MM.1S (cell line): ENCODE measurements at regions not wholly inside any gene's neighbourhood (a gene's known extent, or its start where the extent isn't known, plus 50 kb on each side); places are given as distances from the start of the nearest gene placed in this dataset.

Experiments
- EZH2 ChIP-seq: fragments of 300-600 bp; sonication (generic); optimal IDR thresholded peaks from 2 replicates; pipeline ENCODE3; 2017; ENCODE audit warnings: low read depth, mild to moderate bottlenecking, antibody characterized with exemption, low read length, mixed read lengths
- TF ChIP-seq, protein P1 (sequence below): fragments of 300-600 bp; sonication (generic); IDR thresholded peaks from 2 replicates; pipeline ENCODE4 v1.5.1; 2016; ENCODE audit warnings: antibody characterized with exemption, low read length, mixed read lengths

DNA sequence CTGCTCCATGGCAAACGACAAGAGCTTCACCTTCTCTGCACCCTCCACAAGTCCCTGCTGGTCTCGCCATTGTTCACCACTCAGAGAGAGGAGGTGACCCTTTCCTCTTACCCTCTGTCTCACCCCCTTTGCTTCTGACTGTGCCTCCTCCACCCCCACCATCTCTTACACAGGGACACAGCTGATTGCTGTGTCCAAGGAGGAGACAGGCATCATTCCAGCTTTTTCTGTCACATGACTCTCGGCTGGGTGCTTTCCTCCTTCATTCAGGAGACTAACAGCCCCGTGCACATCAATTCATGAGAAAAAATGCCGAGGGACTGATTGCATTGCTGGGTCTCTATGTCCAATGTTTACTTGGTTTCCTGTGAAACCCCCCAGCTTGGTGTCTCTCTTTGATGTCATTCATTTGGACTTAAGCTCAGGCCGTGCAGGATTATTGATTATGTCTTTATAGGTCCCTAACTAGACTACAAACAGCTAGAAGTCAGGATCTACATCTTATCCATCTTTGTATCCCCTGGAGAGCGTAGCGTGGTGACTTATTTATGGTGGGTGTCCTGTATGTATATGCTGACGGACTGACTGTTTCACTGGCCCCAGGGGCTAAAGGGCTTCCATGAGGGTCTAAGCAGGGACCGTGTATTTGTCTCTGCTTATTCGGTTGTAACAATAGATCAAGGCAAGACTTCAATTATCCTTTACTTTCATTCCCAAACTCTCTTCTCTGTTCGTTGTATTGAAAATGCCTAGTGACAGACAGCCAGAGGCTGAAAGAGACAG lies 82.2 kb upstream of the CDH13 start:
- no peak for TF ChIP-seq EZH2
- TF ChIP-seq, protein P1, sequence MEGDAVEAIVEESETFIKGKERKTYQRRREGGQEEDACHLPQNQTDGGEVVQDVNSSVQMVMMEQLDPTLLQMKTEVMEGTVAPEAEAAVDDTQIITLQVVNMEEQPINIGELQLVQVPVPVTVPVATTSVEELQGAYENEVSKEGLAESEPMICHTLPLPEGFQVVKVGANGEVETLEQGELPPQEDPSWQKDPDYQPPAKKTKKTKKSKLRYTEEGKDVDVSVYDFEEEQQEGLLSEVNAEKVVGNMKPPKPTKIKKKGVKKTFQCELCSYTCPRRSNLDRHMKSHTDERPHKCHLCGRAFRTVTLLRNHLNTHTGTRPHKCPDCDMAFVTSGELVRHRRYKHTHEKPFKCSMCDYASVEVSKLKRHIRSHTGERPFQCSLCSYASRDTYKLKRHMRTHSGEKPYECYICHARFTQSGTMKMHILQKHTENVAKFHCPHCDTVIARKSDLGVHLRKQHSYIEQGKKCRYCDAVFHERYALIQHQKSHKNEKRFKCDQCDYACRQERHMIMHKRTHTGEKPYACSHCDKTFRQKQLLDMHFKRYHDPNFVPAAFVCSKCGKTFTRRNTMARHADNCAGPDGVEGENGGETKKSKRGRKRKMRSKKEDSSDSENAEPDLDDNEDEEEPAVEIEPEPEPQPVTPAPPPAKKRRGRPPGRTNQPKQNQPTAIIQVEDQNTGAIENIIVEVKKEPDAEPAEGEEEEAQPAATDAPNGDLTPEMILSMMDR, result no peak
